NCI-H146 treated with DMSO at 0.1 percent for 48 hours (cell line): ENCODE measurements at regions not wholly inside any gene's neighbourhood (a gene's known extent, or its start where the extent isn't known, plus 50 kb on each side); places are given as distances from the start of the nearest gene placed in this dataset.
A peak's percentile ranks its signal among the peaks of the same experiment; 100 is the strongest.

Experiments
- DNase-seq: peaks from one replicate; lab custom pipeline; 2025; ENCODE audit not compliant: unreplicated experiment; lab: John Stamatoyannopoulos, UW

DNA sequence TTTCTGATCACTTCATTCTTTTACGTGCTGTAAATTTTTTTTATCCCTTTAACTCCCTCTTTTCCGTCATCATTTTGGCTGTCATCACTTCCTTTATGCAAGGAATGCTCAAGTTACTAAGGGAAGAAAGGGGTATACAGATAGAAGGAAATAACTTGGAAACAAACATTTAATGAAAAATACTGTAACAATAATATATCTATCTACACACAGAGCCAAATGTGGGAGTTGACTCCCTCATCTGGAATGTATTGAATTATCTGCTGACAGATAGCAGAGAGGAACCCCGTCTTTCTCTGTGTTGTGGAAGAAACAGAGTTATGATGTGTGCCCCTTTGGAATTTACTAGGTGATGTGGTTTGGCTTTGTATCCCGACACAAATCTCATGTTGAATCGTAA, 182.5 kb upstream of the NXPH2 start:
- DNase-seq: no peak

DNA sequence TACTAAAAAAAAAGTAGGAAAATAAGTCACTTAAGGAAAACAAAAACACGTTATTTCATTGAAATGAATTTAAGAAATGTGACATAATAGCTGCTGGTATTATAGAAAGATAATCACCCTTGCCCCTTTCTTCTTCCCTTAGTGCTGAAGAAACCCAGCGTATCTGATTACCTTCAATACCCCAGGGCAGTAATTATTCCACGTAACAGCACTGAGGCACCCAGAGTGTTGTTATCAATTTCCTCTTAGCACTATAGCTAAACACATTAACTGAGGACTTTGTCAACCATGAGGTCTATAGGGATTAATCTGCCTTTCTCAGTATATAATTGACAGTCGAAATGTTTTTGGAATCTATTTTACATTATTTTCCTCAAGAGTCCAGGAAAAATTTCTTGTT, 180.0 kb upstream of the NXPH2 start:
- DNase-seq: peak; percentile 90

DNA sequence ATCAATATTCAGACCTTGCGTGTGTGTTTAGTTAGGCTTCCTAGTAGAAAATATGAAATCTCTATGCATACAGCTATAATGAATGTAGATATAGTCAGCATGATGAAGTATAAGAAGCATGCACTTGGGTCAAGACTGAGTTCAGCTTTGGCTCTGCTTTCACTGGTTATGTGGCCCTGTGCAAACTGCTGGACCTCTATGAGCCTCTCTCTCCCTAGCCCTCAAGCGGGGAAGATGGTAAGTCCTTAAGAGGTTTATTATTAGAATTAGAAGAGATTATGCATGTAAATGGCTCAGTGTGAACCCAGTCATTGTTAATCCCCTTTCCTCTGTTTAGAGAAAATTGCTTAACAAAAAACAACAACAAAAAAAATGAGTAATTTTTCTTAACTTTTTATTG, 178.8 kb upstream of the NXPH2 start:
- DNase-seq: no peak

DNA sequence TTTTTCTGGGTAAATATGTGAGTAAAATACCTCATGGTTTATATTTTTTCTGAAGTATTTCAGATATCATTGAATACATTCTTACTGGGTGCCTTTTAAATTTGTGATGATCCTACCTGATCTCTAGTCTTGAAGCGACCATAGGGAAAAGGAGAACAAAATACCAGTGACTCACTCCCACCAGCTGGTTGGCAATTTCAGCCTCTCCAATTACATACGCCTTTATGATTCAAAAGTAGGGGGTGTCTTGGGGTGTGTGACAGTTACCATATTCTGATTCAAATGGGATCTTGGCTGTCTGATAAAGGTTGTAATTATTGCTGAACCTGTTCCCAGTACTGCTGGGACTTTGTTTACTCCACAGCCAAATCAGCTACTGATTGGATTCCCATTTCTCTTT, 175.9 kb upstream of the NXPH2 start:
- peak; percentile 72 for DNase-seq

DNA sequence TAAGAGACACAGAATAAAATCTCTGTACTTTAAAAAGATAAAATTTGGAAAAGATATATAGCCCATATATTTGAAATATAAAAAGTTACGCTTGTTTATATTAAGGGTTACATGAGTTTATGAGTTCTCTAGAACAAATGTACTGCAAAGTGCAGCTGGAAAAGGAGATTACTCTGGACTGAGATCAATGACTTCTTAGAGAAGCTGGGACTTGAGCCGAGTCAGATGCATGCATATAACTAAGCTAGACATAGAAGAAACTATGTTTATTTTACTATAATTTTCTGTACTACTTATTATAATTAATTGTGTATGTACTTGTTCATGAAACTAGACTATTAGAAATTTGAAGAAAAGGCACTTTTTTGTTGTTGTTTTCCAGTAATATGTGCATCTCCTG, 170.3 kb upstream of the NXPH2 start:
- DNase-seq: no peak

DNA sequence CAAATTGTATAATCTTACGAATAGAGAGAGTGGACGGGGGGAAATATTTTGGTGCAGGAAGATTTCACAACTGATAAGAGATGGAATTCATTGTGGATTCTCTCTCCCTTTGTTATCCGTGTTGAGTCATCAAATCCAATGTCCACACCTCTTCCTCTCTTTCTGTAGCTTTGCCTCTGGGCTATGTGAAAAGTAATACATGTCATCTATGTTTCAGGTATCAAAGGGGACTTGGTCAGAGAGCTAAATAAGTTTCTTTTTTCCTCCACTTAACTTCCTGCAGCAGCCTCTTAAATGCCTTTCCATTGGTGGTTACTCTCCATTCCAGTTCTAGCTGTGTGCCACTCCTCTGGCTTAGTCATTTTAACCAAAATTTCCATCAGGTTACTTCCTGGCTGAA, 169.3 kb upstream of the NXPH2 start:
- peak; percentile 41 for DNase-seq

DNA sequence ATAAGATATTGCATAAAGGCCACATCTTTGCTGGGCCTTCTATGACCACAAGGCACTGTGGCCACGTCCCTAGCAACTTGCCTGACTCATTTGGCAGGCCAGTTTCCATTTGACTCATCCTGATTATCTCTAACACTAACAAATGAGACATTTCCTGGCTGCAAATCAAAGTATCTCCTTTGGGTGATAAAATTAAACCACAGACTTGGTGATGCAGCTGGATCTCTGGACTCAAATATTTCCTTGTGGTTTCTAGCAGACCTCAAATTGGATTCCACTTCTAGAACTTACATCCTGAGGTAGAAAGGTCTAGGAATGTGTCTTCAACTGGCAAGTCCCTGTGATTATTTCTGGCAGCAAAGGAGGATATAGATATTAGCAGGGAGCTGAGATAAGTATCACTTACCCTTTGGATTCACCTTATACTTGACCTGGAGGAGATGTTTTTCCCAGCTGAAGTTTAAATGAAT, 167.9 kb upstream of the NXPH2 start:
- DNase-seq: no peak

DNA sequence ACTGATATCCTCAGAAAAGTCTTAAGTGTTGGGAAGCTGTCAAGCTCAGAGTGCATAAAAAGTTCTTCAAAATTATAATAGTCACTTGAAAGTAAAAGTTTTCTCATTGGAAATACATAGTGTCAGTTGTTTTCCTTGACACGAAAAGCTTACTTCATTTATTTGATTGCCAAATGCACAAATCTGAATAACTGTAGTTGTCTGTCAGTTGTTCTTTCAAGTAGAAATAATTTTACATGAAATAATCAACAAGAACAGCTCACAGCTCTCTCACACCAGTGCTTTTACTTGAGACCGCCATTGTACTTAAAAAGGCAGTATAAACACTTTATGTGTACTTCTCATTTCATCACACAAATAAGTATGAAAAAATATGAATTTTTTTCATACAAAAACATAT, 163.3 kb upstream of the NXPH2 start:
- no peak for DNase-seq

DNA sequence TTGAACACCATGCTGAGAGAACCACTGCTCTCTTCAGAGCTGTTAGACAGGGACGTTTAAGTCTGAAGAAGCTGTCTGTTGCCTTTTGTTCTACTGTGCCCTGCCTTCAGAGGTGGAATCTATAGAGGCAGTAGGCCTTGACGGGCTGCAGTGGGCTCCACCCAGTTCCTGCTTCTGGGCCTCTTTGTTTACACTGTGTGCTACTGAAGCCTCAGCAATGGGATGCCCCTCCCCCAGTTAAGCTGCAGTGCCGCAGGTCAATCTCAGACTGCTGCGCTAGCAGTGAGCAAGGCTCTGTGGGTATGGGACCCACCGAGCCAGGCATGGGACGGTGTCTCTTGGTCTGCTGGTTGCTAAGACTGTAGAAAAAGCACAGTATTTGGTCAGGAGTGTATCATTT, 162.3 kb upstream of the NXPH2 start:
- no peak for DNase-seq

DNA sequence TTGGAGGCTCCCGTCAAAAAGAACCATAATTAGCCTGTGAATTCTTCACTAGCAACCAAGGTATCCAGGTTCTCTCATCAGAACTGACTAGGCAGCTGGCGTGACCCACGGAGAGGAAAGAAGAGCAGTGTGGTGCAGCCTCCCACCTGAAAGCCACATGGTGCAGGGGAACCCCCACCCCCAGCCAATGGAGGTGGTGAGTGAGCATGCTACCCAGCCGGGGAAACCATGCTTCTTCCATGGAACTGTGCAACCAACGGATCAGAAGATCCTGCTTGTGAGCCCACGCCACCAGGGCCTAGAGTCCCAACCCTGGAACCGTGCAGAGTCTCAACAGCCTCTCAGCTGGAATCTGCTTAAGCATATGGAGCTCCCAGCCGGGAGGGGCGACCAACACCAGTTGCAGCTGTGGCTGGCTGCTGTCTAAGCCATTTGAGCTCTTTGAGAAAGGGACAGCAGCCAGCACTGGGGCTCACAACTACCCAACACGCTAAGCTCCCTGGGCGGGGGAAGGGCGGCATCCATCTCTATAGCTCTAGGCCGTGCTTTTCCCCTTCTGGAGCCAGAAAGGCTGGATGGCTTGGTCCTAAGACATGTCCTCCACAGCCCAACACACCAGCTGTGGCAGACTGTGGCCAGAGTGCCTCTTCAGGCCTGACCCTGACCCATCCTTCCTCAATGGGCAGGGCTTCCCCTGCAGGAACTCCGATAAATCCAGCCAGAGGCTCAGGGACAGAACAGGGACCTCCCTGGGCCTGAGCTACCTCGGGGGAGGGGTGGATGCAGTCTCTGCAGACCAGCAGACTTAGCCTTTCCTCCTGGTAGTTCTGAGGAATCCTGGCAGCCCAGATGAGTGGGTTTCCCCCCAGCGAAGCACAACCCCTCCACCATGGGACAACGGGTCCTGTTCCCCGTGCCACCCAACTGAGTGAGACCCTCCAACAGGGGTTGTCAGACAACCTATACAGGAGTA, 151.4 kb upstream of the NXPH2 start:
- DNase-seq: no peak

DNA sequence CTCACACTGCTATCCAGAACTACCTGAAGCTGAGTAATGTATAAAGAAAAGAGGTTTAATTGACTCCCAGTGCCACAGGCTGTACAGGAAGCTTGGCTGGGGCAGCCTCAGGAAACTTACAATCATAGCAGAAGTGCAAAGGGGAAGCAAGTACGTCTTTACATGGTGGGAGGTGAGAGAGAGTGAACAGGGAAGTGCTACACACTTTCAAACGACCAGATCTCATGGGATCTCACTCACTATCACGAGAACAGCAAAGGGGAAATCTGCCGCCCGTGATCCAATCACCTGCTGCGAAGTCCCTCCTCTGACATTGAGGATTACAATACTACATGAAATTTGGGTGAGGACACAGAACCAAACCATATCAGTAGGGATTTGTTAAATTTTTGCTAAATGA, 150.4 kb upstream of the NXPH2 start:
- DNase-seq: no peak

DNA sequence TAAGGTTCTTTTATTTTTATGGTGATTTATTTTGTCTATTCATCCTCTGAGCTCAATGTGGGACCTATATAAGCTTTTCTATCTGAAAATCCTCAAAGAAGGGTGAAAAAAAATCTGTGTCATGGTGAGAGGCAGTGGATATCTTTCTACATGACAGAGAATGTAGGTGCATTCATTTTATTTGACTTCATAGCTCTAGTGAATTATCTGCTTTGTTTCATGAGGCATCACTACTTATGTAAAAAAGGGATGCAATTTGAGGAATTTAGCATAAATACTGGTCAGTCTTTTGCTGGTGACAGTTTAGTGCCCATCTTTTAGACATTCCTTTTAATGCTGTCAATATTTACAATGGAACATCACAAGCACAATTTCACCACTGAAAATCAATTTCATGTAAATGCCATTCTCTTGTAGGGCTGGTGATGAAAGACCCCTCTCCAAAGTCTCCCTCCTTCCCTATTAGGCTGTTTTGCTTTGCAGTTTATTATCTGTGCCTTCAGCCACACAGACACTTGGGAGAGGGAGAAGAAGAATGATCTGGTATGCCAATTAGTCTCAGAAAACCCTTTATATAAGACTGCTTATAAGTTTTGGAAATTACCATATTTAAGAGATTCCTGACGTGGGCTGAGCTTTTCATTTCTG, 148.3 kb upstream of the NXPH2 start:
- DNase-seq: no peak

DNA sequence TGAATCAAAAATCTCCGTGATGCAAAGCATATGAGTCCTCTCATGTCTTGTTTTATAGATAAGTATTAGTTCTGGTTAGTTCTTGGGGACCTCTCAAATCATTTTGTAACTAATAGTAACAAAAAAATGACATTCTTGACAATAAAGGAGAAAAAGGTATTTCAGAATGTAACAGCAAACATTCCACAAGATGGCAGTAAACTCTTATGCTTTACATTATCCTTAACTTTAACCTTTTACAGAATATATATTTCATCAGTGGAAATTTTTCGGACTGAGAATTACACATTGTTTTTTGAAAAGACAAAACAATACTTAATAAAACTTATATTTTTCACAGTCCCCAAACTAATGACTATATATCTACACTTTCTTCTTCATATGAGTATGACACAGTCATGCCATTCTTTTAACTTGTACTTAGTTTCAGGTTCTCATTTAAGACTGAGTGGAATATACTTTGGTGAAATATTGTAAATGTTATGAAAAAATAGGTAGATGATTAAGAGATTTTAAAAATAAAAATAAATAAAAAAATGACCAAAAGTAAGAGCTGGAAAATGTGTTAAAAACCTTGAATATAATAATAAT, 142.9 kb upstream of the NXPH2 start:
- peak; percentile 62 for DNase-seq

DNA sequence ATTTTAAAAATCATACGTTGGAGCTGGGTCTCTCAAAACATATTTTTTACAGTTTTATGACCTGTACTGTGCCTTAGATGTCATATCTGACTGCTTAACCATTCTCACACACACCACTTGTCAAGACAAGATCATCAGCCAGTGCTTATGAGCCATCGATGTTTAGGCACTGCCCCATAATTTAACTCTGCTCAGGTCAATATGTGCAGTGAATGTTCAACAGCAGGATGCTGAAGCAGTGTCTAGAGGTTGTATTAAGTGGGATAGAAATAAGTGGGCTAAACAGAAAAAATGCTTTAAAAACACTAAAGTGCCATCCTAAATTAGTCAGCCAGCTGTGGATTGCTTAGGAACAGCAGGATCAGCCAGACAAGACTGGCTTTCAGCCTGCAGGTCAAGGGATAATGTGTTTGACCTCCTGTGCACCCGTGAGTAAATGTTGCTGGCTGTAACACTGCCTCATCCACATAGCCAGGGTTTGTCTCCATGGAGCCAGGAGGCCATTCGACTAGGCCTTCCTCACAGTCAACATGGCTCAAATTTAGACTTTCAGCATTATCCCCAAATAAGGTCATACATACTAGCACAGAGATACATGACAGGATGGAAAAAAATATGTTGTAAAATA, 139.0 kb upstream of the NXPH2 start:
- DNase-seq: peak; percentile 21

DNA sequence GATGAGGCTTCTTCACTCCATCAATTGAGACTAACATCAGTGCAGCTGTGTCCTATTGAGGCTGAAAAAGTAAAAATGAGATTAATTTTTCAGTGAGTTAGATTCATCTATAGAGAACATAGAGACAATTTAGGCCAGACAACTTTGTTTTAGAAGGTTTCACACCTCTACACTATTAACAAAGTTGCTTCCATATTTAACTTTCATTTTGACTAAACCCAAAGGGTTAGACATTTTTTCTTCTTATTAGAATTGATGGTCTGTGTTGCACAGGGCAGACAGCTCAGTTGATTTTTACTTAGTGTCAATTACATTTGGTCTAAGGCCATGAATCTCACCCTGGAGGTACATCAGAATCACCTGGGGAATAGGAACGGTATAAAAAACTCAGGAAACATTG, 130.2 kb upstream of the NXPH2 start:
- no peak for DNase-seq

DNA sequence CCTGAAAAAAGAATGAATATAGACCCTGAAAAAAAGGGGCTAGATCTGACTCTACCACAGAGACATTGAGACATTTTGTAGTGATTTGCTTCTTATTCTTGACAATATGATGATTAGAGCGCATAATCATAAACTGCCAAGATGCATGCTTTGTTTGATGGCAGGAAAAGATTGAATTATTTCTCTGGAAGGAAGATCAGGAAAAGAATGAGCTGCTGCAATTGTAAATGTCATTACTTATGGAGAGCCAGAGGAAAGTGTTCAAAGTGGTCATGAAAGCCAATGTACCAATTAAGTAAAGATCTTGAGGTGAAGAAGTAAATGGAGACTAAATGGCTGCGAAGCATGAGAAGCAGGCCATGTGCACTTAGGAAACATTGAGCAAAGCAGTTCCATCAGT, 126.4 kb upstream of the NXPH2 start:
- no peak for DNase-seq

DNA sequence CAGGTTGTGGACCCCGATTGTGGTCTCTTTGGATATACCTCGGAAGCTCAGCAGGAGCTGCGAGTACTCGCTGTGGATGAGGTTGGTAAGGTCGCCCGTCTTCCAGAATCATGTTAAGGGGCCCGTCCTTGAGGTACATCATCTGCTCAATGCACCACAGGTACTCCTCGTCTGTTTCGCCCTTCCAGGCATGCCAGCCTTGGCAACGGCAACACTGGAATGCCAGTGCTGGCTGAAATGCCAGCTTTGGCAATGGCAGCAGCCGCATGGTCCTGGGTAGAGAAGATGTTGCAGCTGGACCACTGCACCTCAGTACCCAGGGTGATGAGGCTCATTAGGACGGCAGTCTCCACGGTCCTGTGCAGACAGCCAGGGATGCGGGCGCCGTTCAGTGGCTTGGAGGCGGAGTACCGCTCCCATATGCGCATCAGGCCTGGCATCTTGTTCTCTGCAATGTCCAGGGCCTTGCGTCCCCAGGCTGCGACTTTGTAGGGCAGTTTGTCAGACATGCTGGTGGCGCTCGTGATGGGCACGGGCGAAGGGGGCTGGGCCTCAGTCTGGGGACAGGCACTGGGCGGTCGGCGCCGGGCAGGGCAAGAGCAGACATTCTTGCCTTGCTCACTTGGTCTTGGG, 122.2 kb upstream of the NXPH2 start:
- no peak for DNase-seq

DNA sequence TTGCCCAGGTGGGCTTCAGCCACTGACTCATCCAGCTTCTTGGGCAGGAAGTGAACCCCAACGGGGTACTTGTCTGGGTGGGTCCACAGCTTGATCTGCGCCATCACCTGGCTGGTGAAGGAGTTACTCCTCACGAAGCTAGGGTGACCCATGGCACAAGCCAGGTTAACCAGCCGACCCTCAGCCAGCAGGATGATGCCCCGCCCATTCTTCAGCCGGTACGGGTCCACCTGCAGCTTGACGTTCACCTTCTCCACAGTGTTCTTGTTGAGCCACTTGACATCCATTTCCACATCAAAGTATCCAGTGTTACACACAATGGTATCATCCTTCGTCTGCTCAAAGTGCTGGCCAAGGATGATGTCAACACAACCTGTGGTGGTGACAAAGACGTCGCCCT, 121.3 kb upstream of the NXPH2 start:
- DNase-seq: no peak

DNA sequence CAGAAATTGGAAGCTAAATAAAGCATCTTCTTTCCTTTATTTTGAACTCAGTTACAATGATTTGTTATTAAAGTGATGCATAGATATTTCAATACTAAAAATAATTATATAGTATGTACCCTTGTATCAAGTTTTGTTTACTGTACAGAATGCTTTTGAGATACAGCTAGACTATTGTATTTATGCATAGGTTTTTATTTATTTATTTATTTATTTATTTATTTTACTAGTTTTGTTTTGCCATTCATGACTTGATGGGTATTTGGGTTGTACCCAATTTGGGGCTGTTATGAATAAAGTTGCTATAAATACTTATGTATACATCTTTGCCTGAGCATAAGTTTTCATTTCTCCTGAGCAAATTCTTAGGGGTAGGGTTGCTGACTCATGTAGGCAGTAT, 118.7 kb upstream of the NXPH2 start:
- DNase-seq: no peak

DNA sequence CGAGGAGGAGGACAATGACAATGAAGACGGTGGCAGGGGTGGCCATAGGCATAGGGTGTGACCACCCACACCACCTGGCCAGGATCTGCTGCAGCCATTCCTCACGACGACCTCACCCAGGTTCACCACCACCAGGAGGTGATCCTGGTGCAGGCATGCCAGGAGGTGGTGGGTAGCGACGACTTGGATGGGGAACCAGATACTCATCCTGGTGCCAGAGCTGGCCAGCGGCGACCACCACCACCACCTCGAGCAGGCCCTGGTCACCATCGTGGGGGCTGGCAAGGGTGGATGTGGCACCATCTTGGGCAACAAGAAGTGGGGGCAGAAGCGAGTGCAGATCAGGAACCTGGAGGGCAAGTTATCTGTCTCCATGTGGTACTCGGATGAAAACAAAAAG, 117.1 kb upstream of the NXPH2 start:
- DNase-seq: no peak

DNA sequence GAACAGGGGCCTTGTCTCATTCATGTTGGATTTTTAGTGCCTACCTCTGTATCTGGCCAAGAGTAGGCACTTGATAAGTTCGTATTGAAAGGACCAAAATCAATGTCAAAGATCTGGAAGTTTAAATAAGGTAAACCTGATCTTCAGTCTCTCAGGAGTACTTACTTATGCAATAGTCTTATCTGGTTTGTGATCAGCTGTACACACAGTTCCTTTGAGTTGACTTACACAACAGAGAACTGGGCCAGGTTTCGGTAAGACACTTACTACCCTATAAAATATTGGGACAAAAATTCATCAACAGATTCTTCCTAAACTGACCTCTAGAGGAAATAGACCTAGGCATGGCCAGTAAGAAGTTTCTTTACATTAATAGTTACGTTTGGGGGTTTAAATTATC, 113.6 kb upstream of the NXPH2 start:
- no peak for DNase-seq
